CD14-positive monocyte (primary cell): ENCODE measurements at regions not wholly inside any gene's neighbourhood (a gene's known extent, or its start where the extent isn't known, plus 50 kb on each side); places are given as distances from the start of the nearest gene placed in this dataset.
"Not testable (repeated sequence)": the region's sequence is repeated elsewhere in the genome, so short reads cannot be mapped to it uniquely, and the experiment has no call there.

Experiments
- DNase-seq, 3 donors: peaks; one replicate each; pipeline ENCODE4 v3.0.0-alpha.2; 2011 to 2022
- H2AFZ ChIP-seq: 2 replicates; pipeline ENCODE4 v1.6.0; 2012; ENCODE audit warnings: mild to moderate bottlenecking, low read depth, low read length, inconsistent platforms; ENCODE audit not compliant: insufficient read depth, poor library complexity, severe bottlenecking
- H3K27ac ChIP-seq, 2 donors: 1 replicate in 1 of 2; 2 replicates in 1 of 2; pipeline ENCODE4 v1.5.1; 2012 to 2013; ENCODE audit warnings: low read length in 2 of 2, control low read depth in 1 of 2, inconsistent platforms in 1 of 2, low read depth in 1 of 2, mild to moderate bottlenecking in 1 of 2
- H3K27me3 ChIP-seq, 2 donors: one replicate each; pipeline versions ENCODE4 v1.6.0 to v1.6.1; 2011 to 2013; ENCODE audit warnings: low read length in 2 of 2; ENCODE audit not compliant: control insufficient read depth in 2 of 2, insufficient read depth in 2 of 2
- H3K36me3 ChIP-seq, 2 donors: replicated peaks in 1 of 2; 1 replicate in 1 of 2; 2 replicates in 1 of 2; pipeline versions ENCODE4 v1.5.1 to v1.6.1; 2012 to 2013; ENCODE audit warnings: low read length in 2 of 2, control low read depth in 1 of 2, inconsistent platforms in 1 of 2, mild to moderate bottlenecking in 1 of 2; ENCODE audit not compliant: insufficient read depth in 2 of 2, control insufficient read depth in 1 of 2
- H3K4me1 ChIP-seq, 2 donors: 1 replicate in 1 of 2; 2 replicates in 1 of 2; pipeline versions ENCODE4 v1.5.1 to v1.6.1; 2012 to 2013; ENCODE audit warnings: low read length in 2 of 2, control low read depth in 1 of 2, inconsistent platforms in 1 of 2, mild to moderate bottlenecking in 1 of 2, moderate library complexity in 1 of 2; ENCODE audit not compliant: insufficient read depth in 2 of 2, control insufficient read depth in 1 of 2
- H3K4me2 ChIP-seq: replicated peaks from 2 replicates; pipeline ENCODE3; 2012; ENCODE audit warnings: low read length, moderate library complexity, mild to moderate bottlenecking; ENCODE audit not compliant: poor library complexity, severe bottlenecking; ENCODE audit errors: extremely low read depth
- H3K4me3 ChIP-seq, 3 experiments: fragments of 200-600 bp in 1 of 3; sonication (generic) in 1 of 3; replicated peaks in 1 of 3; 1 replicate in 2 of 3; 2 replicates in 1 of 3; pipeline ENCODE4 v1.5.1; 2011 to 2013; ENCODE audit warnings: low read length in 3 of 3, mild to moderate bottlenecking in 3 of 3, control low read depth in 2 of 3, low read depth in 2 of 3, inconsistent platforms in 1 of 3, moderate library complexity in 1 of 3
- H3K79me2 ChIP-seq: 2 replicates; pipeline ENCODE4 v1.6.0; 2012; ENCODE audit warnings: mild to moderate bottlenecking, control low read depth, inconsistent platforms, low read length, moderate library complexity; ENCODE audit not compliant: insufficient read depth
- H3K9ac ChIP-seq: 2 replicates; pipeline ENCODE4 v1.6.0; 2017; ENCODE audit warnings: low read length, mild to moderate bottlenecking; ENCODE audit not compliant: insufficient read depth, poor library complexity, severe bottlenecking
- H3K9me3 ChIP-seq, 2 donors: replicated peaks in 1 of 2; 1 replicate in 1 of 2; 2 replicates in 1 of 2; pipeline versions ENCODE4 v1.5.1 to v1.6.1; 2012 to 2013; ENCODE audit warnings: low read length in 2 of 2, control low read depth in 1 of 2; ENCODE audit not compliant: control insufficient read depth in 1 of 2, insufficient read depth in 1 of 2
- H4K20me1 ChIP-seq: 2 replicates; pipeline ENCODE4 v1.6.0; 2012; ENCODE audit warnings: mild to moderate bottlenecking, low read length, control low read depth, moderate library complexity; ENCODE audit not compliant: insufficient read depth
- H3K27ac Mint-ChIP-seq, 7 donors: one replicate each; pipeline ENCODE4 v1.8.0; 2020; ENCODE audit warnings: mild to moderate bottlenecking in 7 of 7, mixed read lengths in 7 of 7, moderate library complexity in 6 of 7, inconsistent platforms in 2 of 7
- H3K27me3 Mint-ChIP-seq, 3 donors: one replicate each; pipeline ENCODE4 v1.8.0; 2021 to 2022; ENCODE audit warnings: low read depth in 3 of 3, mild to moderate bottlenecking in 3 of 3, mixed read lengths in 3 of 3, moderate library complexity in 3 of 3, inconsistent platforms in 1 of 3
- H3K36me3 Mint-ChIP-seq, 2 donors: one replicate each; pipeline ENCODE4 v1.8.0; 2020; ENCODE audit warnings: mixed read lengths in 2 of 2, inconsistent platforms in 1 of 2, mild to moderate bottlenecking in 1 of 2
- H3K4me1 Mint-ChIP-seq: one replicate; pipeline ENCODE4 v1.8.0; 2020; ENCODE audit warnings: mild to moderate bottlenecking, mixed read lengths
- H3K4me3 Mint-ChIP-seq, 2 donors: one replicate each; pipeline ENCODE4 v1.8.0; 2020; ENCODE audit warnings: mild to moderate bottlenecking in 2 of 2, mixed read lengths in 2 of 2, moderate library complexity in 1 of 2
- H3K9me3 Mint-ChIP-seq, 7 donors: one replicate each; pipeline ENCODE4 v1.8.0; 2020 to 2022; ENCODE audit warnings: mixed read lengths in 7 of 7, mild to moderate bottlenecking in 6 of 7, moderate library complexity in 6 of 7, inconsistent platforms in 2 of 7
- WGBS: methylation state at CpG from one replicate; pipeline ENCODE4 v1.1.5; 2013; ENCODE audit warnings: missing lambda C conversion rate; ENCODE audit not compliant: insufficient coverage; 5-methylcytosine and 5-hydroxymethylcytosine counted together
- intact Hi-C, 2 donors: fragments of 100-400 bp; cut with micrococcal nuclease; formaldehyde crosslinking; loops; one replicate each; pipeline versions ENCODE4 v1.15.0 to v1.15.1; 2023
- TF ChIP-seq, protein P1 (sequence below): fragments of 200-600 bp; IDR thresholded peaks from one replicate; pipeline ENCODE4 v1.8.0; 2022; ENCODE audit warnings: antibody characterized with exemption, mild to moderate bottlenecking

DNA sequence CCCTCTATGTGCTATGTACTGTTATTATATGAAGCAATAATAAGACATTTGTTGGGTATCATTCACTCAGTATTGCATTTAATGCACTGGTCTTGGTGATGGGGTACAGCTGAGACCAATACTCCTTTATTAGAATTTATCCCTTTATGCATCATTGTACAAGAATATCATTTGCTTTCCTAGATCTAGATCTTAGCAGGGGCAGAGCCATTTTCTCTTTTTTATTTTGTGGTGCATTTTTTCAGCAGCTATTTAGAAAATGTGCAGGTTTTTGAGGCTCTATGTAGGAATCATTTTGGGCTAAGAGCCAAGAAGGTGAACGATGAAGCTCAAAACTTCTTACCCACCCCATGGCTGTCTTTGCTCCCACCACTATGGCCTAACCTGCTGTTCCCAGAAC lies 114.2 kb downstream of the OR2B2 start:
- no peaks in the 10 kb centered on the region for H3K9me3 Mint-ChIP-seq
- H3K4me1 ChIP-seq: peaks cover 1 to 2% of the 10 kb centered on the region in 2 donors
- no peak overlapping the region for H3K27ac Mint-ChIP-seq

DNA sequence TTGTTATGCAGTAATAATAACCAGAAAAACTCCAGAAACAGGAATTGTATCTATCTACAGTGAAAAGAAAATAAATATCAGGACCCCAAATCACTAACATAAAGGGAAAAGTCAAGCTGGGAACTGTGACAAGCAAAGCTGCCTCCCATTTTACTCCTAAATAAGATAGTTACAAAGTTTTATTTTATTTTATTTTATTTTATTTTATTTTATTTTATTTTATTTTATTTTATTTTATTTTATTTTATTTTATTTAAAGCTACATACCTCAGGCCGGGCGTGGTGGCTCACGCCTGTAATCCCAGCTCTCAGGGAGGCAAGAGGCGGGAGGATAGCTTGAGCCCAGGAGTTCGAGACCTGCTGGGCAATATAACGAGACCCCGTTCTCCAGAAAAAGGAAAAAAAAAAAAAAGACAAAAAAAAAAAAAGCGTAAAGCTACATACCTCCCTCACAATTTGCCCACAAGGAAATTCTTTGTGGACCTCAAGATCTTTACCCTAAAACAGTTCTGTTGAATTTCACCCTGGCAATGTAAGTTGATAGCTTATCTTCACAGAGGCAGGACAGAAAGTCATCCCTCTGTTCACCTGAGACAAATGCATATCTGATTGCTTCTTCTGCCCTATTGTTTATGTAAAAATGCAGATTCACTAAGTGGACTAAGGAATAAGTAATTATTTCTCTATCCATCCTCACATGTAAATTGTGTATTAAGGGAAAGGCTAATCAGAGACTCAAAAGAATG lies 115.3 kb downstream of the OR2B2 start:
- DNase-seq, H3K27ac Mint-ChIP-seq, H3K9ac ChIP-seq, H3K9me3 ChIP-seq, H3K4me2 ChIP-seq, H3K9me3 Mint-ChIP-seq, H4K20me1 ChIP-seq, H3K79me2 ChIP-seq, H3K4me3 ChIP-seq, H3K27ac ChIP-seq, H3K36me3 Mint-ChIP-seq, H3K27me3 Mint-ChIP-seq, H3K4me3 Mint-ChIP-seq, H3K27me3 ChIP-seq, H3K36me3 ChIP-seq, H2AFZ ChIP-seq: not testable (repeated sequence)
- intact Hi-C loops: loop anchor here in 1 of 2 donors (5.0 kb wide), 1 partner anchor 610 kb away; no protein-coding TSS in a partner anchor
- 100% methylated on average over 2 of the region's 8 CpGs for WGBS
- H3K4me1 ChIP-seq: peaks cover 10 to 13% of the 10 kb centered on the region in 2 donors
- peaks cover 20% of the 10 kb centered on the region for H3K4me1 Mint-ChIP-seq

More for the DNA sequence above, 114.2 kb downstream of the OR2B2 start:
- H3K27ac ChIP-seq: no peak overlapping the region
- peaks cover 9% of the 10 kb centered on the region for H3K4me1 Mint-ChIP-seq
- intact Hi-C loops: loop anchor here in 1 of 2 donors (5.0 kb wide), 1 partner anchor 611 kb away; no protein-coding TSS in a partner anchor
- no peaks in the 10 kb centered on the region for H3K36me3 Mint-ChIP-seq
- H3K36me3 ChIP-seq: no peaks in the 10 kb centered on the region
- DNase-seq: no peak
- no peak overlapping the region for H3K4me3 Mint-ChIP-seq
- TF ChIP-seq, protein P1, sequence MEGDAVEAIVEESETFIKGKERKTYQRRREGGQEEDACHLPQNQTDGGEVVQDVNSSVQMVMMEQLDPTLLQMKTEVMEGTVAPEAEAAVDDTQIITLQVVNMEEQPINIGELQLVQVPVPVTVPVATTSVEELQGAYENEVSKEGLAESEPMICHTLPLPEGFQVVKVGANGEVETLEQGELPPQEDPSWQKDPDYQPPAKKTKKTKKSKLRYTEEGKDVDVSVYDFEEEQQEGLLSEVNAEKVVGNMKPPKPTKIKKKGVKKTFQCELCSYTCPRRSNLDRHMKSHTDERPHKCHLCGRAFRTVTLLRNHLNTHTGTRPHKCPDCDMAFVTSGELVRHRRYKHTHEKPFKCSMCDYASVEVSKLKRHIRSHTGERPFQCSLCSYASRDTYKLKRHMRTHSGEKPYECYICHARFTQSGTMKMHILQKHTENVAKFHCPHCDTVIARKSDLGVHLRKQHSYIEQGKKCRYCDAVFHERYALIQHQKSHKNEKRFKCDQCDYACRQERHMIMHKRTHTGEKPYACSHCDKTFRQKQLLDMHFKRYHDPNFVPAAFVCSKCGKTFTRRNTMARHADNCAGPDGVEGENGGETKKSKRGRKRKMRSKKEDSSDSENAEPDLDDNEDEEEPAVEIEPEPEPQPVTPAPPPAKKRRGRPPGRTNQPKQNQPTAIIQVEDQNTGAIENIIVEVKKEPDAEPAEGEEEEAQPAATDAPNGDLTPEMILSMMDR: no peak
- WGBS: no CpG with 5 or more reads among the region's 1 CpG
- no peaks in the 10 kb centered on the region for H3K27me3 ChIP-seq
- no peak overlapping the region for H3K4me3 ChIP-seq
- no peaks in the 10 kb centered on the region for H3K79me2 ChIP-seq
- peaks cover 2 to 7% (median 3%) of the 10 kb centered on the region in 3 donors for H3K27me3 Mint-ChIP-seq
- H4K20me1 ChIP-seq: no peaks in the 10 kb centered on the region
- H2AFZ ChIP-seq: no peak overlapping the region
- H3K9ac ChIP-seq: no peak overlapping the region
- H3K9me3 ChIP-seq: no peaks in the 10 kb centered on the region
- no peak overlapping the region for H3K4me2 ChIP-seq
